ENCODE measurements at regions not wholly inside any gene's neighbourhood (a gene's known extent, or its start where the extent isn't known, plus 50 kb on each side); places are given as distances from the start of the nearest gene placed in this dataset.

GRCh38 chr4:22921936-22922335 is 229.2 kb downstream of the GBA3 start:
- FAIRE-seq (no peak), DNase-seq (ENCODE audit: insufficient read length, low spot score) (no peak)

GRCh38 chr4:22911285-22911684 is 218.5 kb downstream of the GBA3 start:
- FAIRE-seq (no peak), DNase-seq (ENCODE audit: insufficient read length, low spot score) (no peak)

DNA sequence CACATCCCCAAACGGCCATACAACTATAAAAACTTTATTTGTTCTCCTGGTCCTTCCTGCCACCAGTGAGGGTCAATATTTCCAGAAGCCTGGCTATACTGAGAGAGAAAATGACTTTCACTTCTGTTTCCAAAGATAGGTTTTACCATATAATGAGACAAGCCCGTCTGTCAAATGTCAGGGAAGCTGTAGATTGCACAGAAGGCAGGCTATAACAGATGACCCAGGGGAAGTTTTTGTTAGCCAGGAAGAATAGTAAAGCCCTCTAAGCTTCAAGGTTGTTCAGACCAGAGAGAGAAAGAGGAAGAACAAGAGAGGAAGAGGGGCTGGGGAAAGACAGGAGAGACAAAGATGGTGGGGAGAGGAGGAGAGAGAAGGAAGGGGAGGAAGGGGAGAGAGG is 217.5 kb downstream of the GBA3 start:
- FAIRE-seq: no peak

DNA sequence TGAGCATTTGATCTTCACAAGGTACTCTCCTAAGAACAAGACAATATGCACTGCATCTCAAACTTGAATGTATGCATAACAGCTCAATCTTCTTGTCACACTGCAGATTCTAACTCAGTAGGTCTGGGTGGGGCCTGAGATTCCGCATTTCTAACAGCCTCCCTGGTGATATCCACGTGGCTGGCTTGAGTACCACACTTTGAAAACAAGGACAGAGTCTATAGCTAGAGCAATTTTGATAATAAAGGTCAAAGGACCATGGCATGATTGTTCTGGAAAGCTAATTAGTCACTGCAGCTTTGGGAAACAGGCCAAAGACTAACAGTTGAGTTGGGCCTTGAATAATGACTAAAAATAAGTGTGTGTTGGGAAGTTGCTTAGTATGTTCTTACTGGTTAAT is 213.3 kb downstream of the GBA3 start:
- FAIRE-seq: no peak
- no peak for DNase-seq (ENCODE audit: insufficient read length, low spot score)

More for the DNA sequence above, 217.5 kb downstream of the GBA3 start:
- DNase-seq (ENCODE audit: insufficient read length, low spot score): no peak

DNA sequence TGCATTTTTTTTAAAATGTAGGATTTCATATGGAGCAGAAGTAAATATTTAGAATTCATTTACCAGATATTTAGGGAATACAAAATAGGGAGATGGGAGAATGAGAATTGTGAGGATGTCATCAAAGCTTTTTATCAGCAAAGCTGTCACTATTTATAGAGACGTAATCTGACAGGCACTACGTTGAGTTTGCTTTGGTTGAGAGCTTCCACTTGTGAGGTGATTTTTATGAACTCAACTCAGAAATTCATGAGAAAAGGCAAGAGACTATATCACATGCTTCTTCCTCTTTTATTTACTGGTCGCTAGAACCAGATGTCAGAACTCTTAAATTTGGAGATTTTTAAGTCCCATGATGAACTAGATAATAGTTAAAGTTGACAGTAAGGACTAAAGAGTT is 211.2 kb downstream of the GBA3 start:
- no peak for FAIRE-seq
- DNase-seq (ENCODE audit: insufficient read length, low spot score): no peak

DNA sequence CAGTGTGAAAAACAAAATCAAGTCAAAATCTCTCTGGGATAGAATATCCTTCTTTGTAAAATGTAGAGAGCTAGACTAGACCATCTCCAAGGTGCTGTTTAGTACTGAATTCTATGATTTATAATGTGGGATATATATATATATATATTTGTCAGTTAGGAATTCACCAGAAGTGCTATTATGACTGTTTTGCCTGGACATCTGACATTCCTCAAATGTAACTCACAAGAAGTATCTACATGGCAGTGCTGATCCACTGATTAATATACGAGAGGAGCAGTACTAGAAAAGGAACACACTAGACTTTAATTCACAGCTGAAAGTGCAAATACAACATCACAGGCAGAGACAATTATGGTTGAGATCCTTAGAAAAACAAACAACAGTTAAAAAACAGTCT is 208.9 kb downstream of the GBA3 start:
- no peak for DNase-seq (ENCODE audit: insufficient read length, low spot score)
- no peak for FAIRE-seq

GRCh38 chr4:22900876-22901275 is 208.1 kb downstream of the GBA3 start:
- no peak for FAIRE-seq
- no peak for DNase-seq (ENCODE audit: insufficient read length, low spot score)

DNA sequence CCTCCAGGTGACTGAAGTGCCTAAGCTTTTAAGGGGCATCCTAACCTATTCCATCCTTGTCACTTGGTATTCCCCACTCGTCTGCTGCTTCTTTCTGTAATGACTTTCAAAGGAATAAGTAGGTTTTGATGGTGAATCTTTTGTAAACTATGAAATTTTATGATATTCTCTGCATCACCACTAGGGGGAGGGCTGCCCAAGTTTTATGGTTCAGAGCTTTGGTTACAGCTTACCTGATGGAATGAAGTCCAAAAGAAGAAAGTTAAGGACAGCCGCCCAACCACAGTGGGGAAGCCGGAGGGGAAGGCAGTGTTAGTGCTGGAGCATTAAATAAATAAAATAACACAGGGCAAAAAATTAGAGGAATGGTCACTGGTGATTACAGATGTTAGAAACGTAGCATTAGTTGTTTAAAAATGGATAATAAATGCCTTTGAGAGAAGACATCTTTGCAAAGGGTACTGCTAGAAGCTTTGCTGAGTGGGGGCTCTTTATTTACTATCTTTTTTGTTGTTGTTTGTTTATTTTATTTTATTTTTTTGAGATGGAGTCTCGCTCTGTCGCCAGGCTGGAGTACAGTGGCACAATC is 204.9 kb downstream of the GBA3 start:
- FAIRE-seq (no peak), DNase-seq (ENCODE audit: insufficient read length, low spot score) (peak; percentile 4)

DNA sequence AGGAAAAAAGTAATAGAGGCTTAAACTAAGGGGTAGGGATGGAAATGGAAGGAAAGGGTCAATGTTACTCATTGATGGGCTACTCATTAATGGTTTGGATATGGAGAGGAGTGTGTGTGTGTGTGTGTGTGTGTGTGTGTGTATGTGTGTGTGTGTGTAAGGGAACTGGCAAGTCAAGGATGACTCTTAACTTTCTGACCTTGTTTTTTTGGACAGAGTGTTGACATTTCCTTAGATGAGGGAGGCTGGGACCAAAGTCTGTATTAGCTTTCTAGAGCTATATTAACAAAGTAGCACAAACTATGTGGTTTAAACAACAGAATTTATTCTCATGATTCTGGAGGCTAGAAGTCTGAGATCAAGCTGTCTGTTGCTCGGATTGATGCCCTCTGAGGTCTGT is 202.7 kb downstream of the GBA3 start:
- FAIRE-seq: no peak

DNA sequence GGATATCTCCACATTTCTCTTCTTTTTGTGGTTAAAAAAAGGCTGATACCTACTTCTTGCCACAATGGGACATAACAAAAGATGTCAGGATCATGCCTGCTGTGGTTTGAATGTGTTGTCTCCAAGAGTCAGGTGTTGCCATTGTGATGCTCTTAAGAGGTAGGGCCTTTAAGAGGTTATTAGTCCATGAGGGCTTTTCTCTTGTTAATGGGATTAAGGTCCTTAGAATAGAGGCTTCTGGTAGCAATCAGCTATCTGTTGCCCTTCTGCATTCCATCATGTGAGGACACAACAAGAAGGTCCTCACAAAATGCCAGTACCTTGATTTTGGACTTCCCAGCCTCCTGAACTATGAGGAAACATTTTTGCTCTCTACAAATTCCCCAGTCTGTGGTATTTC is 191.4 kb downstream of the GBA3 start:
- no peak for DNase-seq (ENCODE audit: insufficient read length, low spot score)
- no peak for FAIRE-seq

More for the DNA sequence above, 202.7 kb downstream of the GBA3 start:
- no peak for DNase-seq (ENCODE audit: insufficient read length, low spot score)

GRCh38 chr4:22881411-22881810 is 188.7 kb downstream of the GBA3 start:
- FAIRE-seq (no peak), DNase-seq (ENCODE audit: insufficient read length, low spot score) (no peak)

DNA sequence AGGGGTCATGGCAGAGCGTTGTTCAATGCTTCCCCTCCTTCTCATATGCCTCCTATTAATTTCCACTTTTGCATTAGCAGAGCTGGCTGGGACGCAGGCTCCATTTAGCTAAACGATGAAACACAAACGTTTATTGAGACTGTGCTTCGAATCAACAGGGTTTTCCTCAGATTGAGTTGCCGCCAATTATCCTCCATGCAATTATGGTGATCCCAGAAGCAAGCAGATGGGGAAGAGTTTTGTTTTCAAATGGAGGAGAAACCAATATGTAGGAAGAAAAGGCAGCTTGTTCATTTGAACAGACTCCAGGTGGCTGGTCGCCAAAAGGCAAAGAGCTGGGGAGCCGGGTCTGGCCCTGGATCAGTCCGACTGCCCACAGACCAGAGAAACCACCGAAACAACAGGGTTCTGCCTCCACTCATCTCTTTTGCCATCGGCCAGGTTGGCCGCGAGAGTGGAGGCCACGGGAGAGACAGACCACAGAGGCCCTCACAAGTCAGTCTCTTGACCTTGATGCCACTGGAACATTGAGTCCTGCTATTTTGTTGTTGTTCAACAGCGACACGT is 184.8 kb downstream of the GBA3 start:
- FAIRE-seq (no peak), DNase-seq (ENCODE audit: insufficient read length, low spot score) (no peak)

- FAIRE-seq: no peak
- no peak for DNase-seq (ENCODE audit: insufficient read length, low spot score)
These were observed 183.5 kb downstream of the GBA3 start for GRCh38 chr4:22876270-22876669.

GRCh38 chr4:22875587-22876257 is 183.0 kb downstream of the GBA3 start:
- FAIRE-seq: no peak
- no peak for DNase-seq (ENCODE audit: insufficient read length, low spot score)

DNA sequence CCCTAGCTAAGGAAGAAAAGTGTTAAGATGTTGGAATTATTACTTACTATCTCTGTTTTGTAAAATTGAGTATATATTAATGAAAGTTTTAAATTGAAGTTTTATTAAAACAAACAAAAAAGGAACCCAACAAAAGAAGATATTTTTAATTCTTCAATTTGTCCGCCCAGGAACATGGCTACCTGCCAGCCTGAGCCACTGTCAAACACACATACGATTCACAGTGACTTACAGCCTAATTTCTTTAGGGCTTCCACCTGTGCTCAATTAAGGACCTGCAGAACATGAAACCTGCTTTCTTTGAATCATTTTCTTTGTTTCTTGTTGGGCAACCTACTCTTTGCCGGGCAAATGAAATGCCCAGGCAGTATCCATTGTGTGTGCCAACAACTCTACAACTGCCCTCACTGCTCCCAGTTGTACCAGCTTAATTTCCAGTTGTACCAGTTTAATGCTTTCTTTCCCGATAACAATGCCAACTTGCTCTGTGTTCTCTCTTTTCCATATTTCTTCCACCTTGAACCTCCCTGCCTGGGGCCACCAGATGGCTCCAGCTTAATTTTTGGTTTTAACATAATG is 181.7 kb downstream of the GBA3 start:
- DNase-seq (ENCODE audit: insufficient read length, low spot score): no peak
- no peak for FAIRE-seq

DNA sequence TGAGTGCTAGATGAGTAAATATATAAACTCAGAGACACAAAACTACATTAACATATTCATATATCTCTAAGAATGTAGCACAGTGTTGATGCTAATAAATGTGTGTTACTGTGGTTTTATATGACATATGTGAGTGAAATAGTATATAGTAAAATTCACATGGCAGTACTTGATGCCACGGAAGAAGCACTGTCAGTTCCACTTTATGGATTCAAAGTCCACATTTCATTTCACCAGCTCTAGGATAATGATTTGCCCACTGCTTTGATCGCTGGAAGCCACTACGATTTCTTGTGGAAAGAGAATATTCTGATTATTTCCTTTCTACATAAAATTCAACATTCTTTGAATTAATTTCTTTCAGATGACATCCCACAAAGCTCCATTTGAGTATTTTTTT is 181.2 kb downstream of the GBA3 start:
- FAIRE-seq: no peak
- DNase-seq (ENCODE audit: insufficient read length, low spot score): no peak

- no peak for DNase-seq (ENCODE audit: insufficient read length, low spot score)
- FAIRE-seq: no peak
These were observed 178.2 kb downstream of the GBA3 start for GRCh38 chr4:22870847-22871449.

- DNase-seq (ENCODE audit: insufficient read length, low spot score) (no peak), FAIRE-seq (no peak)
These were observed 176.5 kb downstream of the GBA3 start for GRCh38 chr4:22869235-22869634.
